HepG2 (cell line): ENCODE measurements at regions not wholly inside any gene's neighbourhood (a gene's known extent, or its start where the extent isn't known, plus 50 kb on each side); places are given as distances from the start of the nearest gene placed in this dataset.

Experiments used
- ATAC-seq: fragments of 200-7000 bp; cut with Tn5 transposase; 3 replicates; pipeline ENCODE4 v1.9.1; 2020; ENCODE audit warnings: mild to moderate bottlenecking, moderate library complexity
- BruUV-seq: library from RNA; stranded (reverse); fragments of 400-500 nt; replicated peaks from 2 replicates; lab custom pipeline; 2021; lab: Mats Ljungman, UMichigan
- CTCF ChIA-PET: fragments of 300-600 bp; formaldehyde crosslinking; extraction: SDS; loops from one replicate; lab custom pipeline; 2021; ENCODE audit warnings: low total read pairs, inconsistent platforms, low intra/inter-chr PET ratio; lab: Yijun Ruan, JAX
- POLR2A ChIA-PET: fragments of 350-600 bp; sonication (Branson Sonifier 250); formaldehyde crosslinking; loops from one replicate; lab custom pipeline; 2020; ENCODE audit warnings: antibody characterized with exemption, inconsistent platforms; lab: Yijun Ruan, JAX
- DNase-seq: peaks from one replicate; pipeline ENCODE4 v3.0.0-alpha.2; 2015; ENCODE audit warnings: low spot score
- FAIRE-seq: peaks from 3 replicates; lab custom pipeline; 2011; peaks lifted over from hg19 to GRCh38; lab: Jason Lieb, UNC
- H2AFZ ChIP-seq: one replicate; pipeline ENCODE4 v1.6.1; 2011; ENCODE audit warnings: low read length, inconsistent platforms
- H3K27ac ChIP-seq: fragments of 300-600 bp; 3 replicates; pipeline ENCODE4 v1.8.0; 2011; ENCODE audit warnings: mixed run types, mild to moderate bottlenecking, mixed read lengths, low read length, inconsistent platforms; ENCODE audit not compliant: insufficient read depth; ENCODE audit errors: extremely low read length
- H3K27me3 ChIP-seq, 2 experiments: fragments of 200-600 bp in 1 of 2; 2 replicates in 1 of 2; 3 replicates in 1 of 2; pipeline versions ENCODE4 v1.6.0 to v1.8.0; 2011; ENCODE audit warnings: low read length in 2 of 2, mild to moderate bottlenecking in 2 of 2, moderate library complexity in 2 of 2, inconsistent platforms in 1 of 2; ENCODE audit not compliant: insufficient read depth in 2 of 2, control insufficient read depth in 1 of 2
- H3K36me3 ChIP-seq, 2 experiments: fragments of 200-600 bp in 1 of 2; replicated peaks in 1 of 2; 2 replicates in 1 of 2; 3 replicates in 1 of 2; pipeline versions ENCODE4 v1.5.1 to v1.8.0; 2011; ENCODE audit warnings: low read length in 2 of 2, inconsistent platforms in 1 of 2; ENCODE audit not compliant: insufficient read depth in 2 of 2, control insufficient read depth in 1 of 2
- H3K4me1 ChIP-seq: 2 replicates; pipeline ENCODE4 v1.5.1; 2012; ENCODE audit warnings: low read length, inconsistent platforms; ENCODE audit not compliant: insufficient read depth
- H3K4me2 ChIP-seq: 2 replicates; pipeline ENCODE4 v1.6.0; 2011; ENCODE audit warnings: low read depth, low read length, inconsistent platforms
- H3K4me3 ChIP-seq, 3 experiments: fragments of 200-600 bp in 1 of 3; sonication (generic), shearing (Covaris generic) in 1 of 3; replicated peaks in 1 of 3; 2 replicates each; pipeline ENCODE4 v1.5.1; 2011 to 2016; ENCODE audit warnings: low read length in 3 of 3, inconsistent platforms in 2 of 3, low read depth in 2 of 3, mild to moderate bottlenecking in 2 of 3, control low read depth in 1 of 3, mixed read lengths in 1 of 3; ENCODE audit not compliant: insufficient read depth in 1 of 3
- H3K79me2 ChIP-seq: one replicate; pipeline ENCODE4 v1.6.1; 2011; ENCODE audit warnings: low read length, inconsistent platforms; ENCODE audit not compliant: insufficient read depth
- H3K9ac ChIP-seq: 2 replicates; pipeline ENCODE4 v1.6.0; 2011; ENCODE audit warnings: mild to moderate bottlenecking, low read depth, low read length, inconsistent platforms; ENCODE audit not compliant: insufficient read depth
- H3K9me3 ChIP-seq: 2 replicates; pipeline ENCODE4 v1.5.1; 2012; ENCODE audit warnings: mild to moderate bottlenecking, low read length
- H4K20me1 ChIP-seq: 2 replicates; pipeline ENCODE4 v1.6.0; 2011; ENCODE audit warnings: inconsistent platforms, mild to moderate bottlenecking, low read length, moderate library complexity; ENCODE audit not compliant: insufficient read depth
- MIER2 ChIP-seq: IDR thresholded peaks from 2 replicates; pipeline ENCODE4 v1.6.1; 2016; ENCODE audit warnings: missing biosample characterization, missing genetic modification reagents
- NFKB2 ChIP-seq: sonication (generic); formaldehyde crosslinking; IDR thresholded peaks from 2 replicates; pipeline ENCODE4 v1.4.0; 2020; ENCODE audit warnings: missing genetic modification reagents, borderline replicate concordance
- PAX8 ChIP-seq: sonication (generic); formaldehyde crosslinking; IDR thresholded peaks from 2 replicates; pipeline ENCODE4 v1.8.0; 2022; ENCODE audit warnings: mild to moderate bottlenecking, missing genetic modification reagents, borderline replicate concordance
- POLR2AphosphoS5 ChIP-seq: IDR thresholded peaks from 2 replicates; pipeline ENCODE4 v1.6.1; 2012; ENCODE audit warnings: low read depth, low read length
- WGBS: methylation state at CpG from one replicate; pipeline ENCODE4 v1.1.6; 2017; ENCODE audit warnings: low lambda C conversion rate; 5-methylcytosine and 5-hydroxymethylcytosine counted together
- in situ Hi-C: cut with HindIII; loops from 2 replicates; pipeline ENCODE4 v1.10.0; 2017; ENCODE audit warnings: low pct_unique_long_range_greater_than_20kb; ENCODE audit not compliant: extremely low pct_ligation_motif_present
- intact Hi-C: fragments of 100-400 bp; cut with micrococcal nuclease; formaldehyde crosslinking; loops from one replicate; pipeline ENCODE4 v1.10.0; 2022; ENCODE audit not compliant: unreplicated experiment
- TF ChIP-seq, protein P1 (sequence below): sonication (generic); formaldehyde crosslinking; IDR thresholded peaks from 2 replicates; pipeline ENCODE4 v1.4.0; 2020; ENCODE audit warnings: missing genetic modification reagents

DNA sequence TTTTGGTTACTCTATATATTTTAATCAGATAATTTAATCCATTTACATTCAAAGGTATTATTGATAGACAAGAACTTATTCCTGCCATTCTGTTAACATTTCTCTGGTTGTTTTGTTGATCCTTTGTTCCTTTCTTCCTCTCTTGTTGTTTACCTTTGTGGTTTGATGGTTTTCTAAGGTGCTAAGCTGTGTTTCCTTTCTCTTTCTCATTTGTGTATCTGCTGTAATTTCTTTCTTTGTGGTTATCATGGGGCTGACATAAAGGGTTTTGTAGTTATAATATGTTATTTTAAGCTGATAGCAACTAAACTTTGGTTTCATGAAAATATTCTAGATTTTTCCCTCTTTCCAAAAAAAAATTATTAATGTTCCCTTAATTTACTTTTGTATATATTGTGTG lies 179.2 kb downstream of the NDUFA10 start:
- no peak overlapping the region for H3K9ac ChIP-seq
- in situ Hi-C loops = no loop called here
- H3K9me3 ChIP-seq = no peaks in the 10 kb centered on the region; the same call in 1 of the 2 replicates
- H3K36me3 ChIP-seq = no peaks in the 10 kb centered on the region
- no TSS peak for BruUV-seq
- H3K79me2 ChIP-seq = no peaks in the 10 kb centered on the region
- no peak overlapping the region for H3K4me3 ChIP-seq
- H3K4me2 ChIP-seq = no peak overlapping the region
- DNase-seq (no peak), ATAC-seq (no peak), FAIRE-seq (no peak)
- intact Hi-C loops = no loop called here
- H3K27ac ChIP-seq = no peak overlapping the region
- H3K27me3 ChIP-seq = no peaks in the 10 kb centered on the region
- TF ChIP-seq PAX8 (CRISPR knock-in tag) (no peak), POLR2AphosphoS5 (no peak)
- no peak overlapping the region for H2AFZ ChIP-seq
- POLR2A ChIA-PET = no interaction called here
- CTCF ChIA-PET = no interaction called here
- no peaks in the 10 kb centered on the region for H3K4me1 ChIP-seq
- H4K20me1 ChIP-seq = no peaks in the 10 kb centered on the region

DNA sequence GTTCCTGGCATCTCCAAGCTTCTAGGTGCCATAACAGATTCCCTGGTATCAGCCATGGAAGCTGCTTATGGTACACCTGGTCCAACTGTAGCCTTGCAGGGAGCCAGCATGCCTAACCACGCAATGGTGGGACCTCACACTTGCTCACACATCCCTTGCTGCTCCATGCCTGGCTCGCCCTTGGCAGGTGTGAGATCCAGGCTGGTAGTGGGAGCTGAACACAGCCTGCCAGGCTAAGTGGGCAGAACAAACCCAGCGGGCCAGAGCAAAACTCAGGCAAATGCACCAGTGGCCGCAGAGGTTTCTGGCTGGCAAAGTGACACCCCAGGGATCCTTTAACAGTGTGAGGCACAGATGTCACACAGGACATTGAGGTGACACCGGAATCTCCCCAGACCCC lies 185.8 kb downstream of the NDUFA10 start:
- no peak overlapping the region for H3K27ac ChIP-seq
- peaks cover 0 to 3% of the 10 kb centered on the region in 2 experiments; a peak in 1 of 5 replicates for H3K27me3 ChIP-seq
- no peaks in the 10 kb centered on the region for H3K79me2 ChIP-seq
- no peak for DNase-seq
- no peak for FAIRE-seq
- intact Hi-C loops = no loop called here
- H3K9ac ChIP-seq = no peak overlapping the region
- no peak overlapping the region for H3K4me2 ChIP-seq
- no peak for ATAC-seq
- no peaks in the 10 kb centered on the region for H3K4me1 ChIP-seq
- in situ Hi-C loops = no loop called here
- H4K20me1 ChIP-seq = no peaks in the 10 kb centered on the region
- H2AFZ ChIP-seq = no peak overlapping the region
- ChIA-PET CTCF (no interaction called here), POLR2A (no interaction called here)
- 18% methylated on average over 4 of the region's 5 CpGs for WGBS
- H3K9me3 ChIP-seq = no peaks in the 10 kb centered on the region; the same call in 1 of the 2 replicates
- no TSS peak for BruUV-seq
- no peak overlapping the region for H3K4me3 ChIP-seq
- TF ChIP-seq, protein P1, sequence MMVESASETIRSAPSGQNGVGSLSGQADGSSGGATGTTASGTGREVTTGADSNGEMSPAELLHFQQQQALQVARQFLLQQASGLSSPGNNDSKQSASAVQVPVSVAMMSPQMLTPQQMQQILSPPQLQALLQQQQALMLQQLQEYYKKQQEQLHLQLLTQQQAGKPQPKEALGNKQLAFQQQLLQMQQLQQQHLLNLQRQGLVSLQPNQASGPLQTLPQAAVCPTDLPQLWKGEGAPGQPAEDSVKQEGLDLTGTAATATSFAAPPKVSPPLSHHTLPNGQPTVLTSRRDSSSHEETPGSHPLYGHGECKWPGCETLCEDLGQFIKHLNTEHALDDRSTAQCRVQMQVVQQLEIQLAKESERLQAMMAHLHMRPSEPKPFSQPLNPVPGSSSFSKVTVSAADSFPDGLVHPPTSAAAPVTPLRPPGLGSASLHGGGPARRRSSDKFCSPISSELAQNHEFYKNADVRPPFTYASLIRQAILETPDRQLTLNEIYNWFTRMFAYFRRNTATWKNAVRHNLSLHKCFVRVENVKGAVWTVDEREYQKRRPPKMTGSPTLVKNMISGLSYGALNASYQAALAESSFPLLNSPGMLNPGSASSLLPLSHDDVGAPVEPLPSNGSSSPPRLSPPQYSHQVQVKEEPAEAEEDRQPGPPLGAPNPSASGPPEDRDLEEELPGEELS (CRISPR knock-in tag) = no peak
- no peak for TF ChIP-seq NFKB2 (CRISPR knock-in tag)
- TF ChIP-seq MIER2 (CRISPR knock-in tag) = no peak
- H3K36me3 ChIP-seq = no peaks in the 10 kb centered on the region
